GM19395 (cell line): ENCODE measurements at regions not wholly inside any gene's neighbourhood (a gene's known extent, or its start where the extent isn't known, plus 50 kb on each side); places are given as distances from the start of the nearest gene placed in this dataset.

Source experiments
- ATAC-seq: cut with Tn5 transposase; IDR thresholded peaks from one replicate; pipeline ENCODE4 v1.9.1; 2021; ENCODE audit warnings: mild to moderate bottlenecking, moderate library complexity; ENCODE audit not compliant: unreplicated experiment

DNA sequence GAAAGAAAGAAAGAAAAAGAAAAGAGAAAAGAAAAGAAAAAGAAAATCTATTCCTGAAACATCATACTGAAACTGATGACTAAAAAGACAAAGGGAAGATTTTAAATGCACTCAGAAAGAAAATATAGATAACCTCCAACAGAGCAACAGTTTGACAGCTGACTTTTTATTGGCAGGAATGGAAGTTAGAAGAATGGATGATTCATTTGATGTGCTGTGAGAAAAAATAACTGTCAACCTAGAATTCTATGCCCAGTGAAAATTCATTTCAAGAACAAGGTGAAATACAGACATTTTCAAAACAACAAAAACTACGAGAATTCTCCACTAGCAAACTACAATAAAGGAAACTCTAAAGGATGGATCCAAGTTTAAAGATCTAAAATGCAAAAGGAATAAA, 50.5 kb upstream of the HSPA12A start:
- ATAC-seq, result no peak

DNA sequence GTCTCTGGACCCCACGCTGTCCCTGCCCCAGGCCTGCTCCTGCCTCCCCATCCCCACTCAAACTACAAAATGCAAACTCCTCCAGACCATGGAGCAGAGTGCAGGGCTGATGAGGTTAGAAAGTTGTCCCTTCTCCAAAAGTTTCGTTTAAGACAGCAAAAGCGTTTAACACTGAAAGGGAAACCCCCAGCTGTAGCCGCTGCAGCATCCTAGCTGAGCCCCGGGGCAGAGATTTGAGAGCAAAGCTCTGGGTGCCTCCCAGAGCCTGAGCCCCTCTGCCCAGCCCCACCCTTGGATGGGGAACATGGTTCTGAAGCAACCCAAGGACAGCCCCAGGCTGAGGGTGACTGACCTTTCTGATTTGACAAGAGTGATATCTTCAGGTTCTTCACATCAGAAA, 52.8 kb upstream of the ENO4 start:
- ATAC-seq, result no peak

DNA sequence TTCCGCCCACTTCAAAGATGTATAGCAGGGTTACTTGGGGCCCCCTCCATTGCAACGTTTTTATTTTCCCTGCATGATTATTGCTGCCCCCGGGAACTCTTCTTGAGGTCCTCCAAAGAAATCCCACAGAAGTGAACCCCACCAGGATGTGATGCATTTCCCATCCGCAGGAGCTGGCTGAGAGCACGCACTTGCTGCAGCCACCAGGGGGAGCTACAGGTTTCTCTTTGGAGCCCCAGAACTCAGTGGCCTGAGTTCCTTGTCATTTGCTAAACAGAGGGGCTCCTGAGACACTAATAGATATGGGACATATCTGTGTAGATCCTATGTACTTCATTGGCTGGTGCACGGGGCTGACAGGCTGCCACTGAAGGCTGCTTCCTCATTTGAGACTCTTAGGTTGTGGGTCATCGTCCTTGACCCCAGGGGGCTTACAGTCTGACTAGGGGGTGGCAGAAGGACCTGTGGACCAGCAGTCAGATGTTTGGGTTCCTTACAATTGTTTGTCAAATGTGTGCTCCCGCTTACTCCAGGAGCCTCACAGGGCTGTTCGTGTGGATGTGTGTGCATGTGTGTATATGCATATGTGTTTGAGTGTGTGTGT, 52.3 kb upstream of the ENO4 start:
- peak; percentile 95 for ATAC-seq

DNA sequence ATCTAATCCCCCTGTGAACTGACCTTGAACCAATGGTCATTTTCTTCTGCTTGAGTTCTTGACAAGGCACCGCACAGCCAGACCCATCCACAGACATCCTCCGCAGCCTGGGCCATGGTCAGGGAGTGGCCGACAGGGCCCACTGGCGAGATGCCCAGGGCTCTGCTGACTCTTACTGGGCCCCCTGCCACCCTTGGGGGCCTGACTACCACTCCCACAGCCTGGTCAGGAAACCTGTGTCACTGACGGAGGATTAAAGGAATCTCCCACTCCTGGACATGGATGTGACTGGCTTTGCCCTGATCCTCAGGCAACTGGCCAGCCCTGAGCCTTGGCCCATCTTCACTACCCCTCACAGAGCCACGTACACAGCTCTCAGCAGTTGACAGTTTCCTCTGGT, 50.4 kb upstream of the ENO4 start:
- no peak for ATAC-seq
